HG02610 (cell line): ENCODE measurements at regions not wholly inside any gene's neighbourhood (a gene's known extent, or its start where the extent isn't known, plus 50 kb on each side); places are given as distances from the start of the nearest gene placed in this dataset.
"Not testable (repeated sequence)": the region's sequence is repeated elsewhere in the genome, so short reads cannot be mapped to it uniquely, and the experiment has no call there.

Source experiments
- ATAC-seq: cut with Tn5 transposase; IDR thresholded peaks from one replicate; pipeline ENCODE4 v1.9.1; 2021; ENCODE audit warnings: mild to moderate bottlenecking, moderate library complexity; ENCODE audit not compliant: unreplicated experiment

- no peak for ATAC-seq
These were observed 511.9 kb downstream of the HAPSTR1 start for GRCh38 chr16:9603316-9603715.

GRCh38 chr16:9607515-9608230 lies 516.2 kb downstream of the HAPSTR1 start:
- no peak for ATAC-seq

GRCh38 chr16:9610727-9611126 lies 519.3 kb downstream of the HAPSTR1 start:
- ATAC-seq = no peak

GRCh38 chr16:9612267-9612666 lies 520.8 kb downstream of the HAPSTR1 start:
- no peak for ATAC-seq

DNA sequence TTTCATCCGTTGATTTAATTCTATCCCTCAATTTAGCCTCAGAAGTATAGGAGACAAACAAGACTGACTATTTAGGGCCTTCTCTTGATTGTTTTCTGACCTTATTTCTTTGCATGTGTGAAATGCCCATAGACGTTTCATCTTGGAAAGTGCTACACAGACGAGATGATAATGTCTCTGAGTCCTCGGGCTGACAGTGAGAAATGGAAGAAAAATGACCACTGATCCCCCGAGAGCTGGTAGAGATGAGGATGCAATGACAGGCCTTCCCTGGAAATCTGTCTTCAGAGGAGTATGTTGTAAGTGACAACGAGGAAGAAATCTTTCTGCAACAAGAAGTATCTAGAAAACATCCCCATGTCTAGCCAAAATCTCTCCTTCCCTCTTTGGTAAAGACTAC lies 522.9 kb downstream of the HAPSTR1 start:
- ATAC-seq = no peak

- no peak for ATAC-seq
These were observed 530.8 kb downstream of the HAPSTR1 start for GRCh38 chr16:9622268-9622667.

DNA sequence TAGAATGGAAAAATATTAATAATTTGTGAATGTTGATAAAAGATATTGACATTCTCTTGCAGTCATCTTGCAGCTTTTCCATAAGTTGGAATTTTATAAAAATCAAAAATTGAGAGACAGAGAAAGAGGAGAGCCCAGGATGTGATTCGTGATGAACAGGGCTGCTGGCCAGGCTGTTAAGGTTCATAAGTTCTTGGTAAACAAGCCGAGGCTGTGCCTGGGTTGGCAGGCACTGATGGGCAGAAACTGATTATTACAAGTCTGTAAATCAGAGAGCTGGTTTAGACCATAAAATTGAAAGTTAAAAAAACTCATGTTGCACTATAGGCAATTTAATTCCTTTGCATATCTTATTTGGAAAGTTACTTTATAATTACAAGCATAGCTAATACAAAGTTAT lies 533.7 kb downstream of the HAPSTR1 start:
- ATAC-seq = no peak

DNA sequence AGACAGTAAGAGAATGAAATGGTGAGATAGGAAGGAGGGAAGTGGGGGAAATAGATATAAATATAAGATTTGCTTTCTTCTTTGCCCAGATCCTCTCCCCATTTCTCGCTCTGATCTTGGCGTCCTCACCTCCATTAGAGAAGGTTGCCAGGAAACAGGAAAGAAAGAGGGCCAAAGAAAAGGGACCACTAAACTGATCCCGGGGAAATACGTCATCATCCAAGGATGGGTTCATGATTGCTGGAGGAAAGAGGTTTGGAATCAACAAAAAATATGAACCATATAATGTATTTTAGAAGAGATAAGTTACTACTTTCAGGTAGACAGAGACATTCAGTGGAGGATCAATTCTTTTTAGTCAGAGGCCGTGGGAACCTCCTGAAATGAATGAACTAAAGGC lies 536.0 kb downstream of the HAPSTR1 start:
- ATAC-seq = no peak

- ATAC-seq = no peak
These were observed 538.7 kb downstream of the HAPSTR1 start for GRCh38 chr16:9630119-9630518.

DNA sequence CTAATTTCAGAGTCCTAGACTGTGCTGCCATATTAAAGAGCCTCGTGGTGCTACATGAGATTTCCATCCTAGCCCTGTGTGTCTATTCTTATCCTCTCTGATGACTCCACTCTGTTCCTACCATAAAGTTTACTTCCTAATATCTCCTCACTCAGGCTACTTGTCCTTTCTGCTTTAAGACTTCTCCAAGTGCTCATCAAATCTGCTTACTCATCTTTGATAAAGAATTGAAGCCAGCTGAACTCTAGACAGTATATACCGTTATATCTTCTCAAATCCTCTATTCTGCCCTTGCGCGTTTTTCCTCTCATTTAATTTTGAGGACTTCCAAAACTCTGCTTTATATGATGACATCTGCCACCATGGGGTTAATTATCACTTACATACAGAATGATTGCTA lies 539.5 kb downstream of the HAPSTR1 start:
- no peak for ATAC-seq

DNA sequence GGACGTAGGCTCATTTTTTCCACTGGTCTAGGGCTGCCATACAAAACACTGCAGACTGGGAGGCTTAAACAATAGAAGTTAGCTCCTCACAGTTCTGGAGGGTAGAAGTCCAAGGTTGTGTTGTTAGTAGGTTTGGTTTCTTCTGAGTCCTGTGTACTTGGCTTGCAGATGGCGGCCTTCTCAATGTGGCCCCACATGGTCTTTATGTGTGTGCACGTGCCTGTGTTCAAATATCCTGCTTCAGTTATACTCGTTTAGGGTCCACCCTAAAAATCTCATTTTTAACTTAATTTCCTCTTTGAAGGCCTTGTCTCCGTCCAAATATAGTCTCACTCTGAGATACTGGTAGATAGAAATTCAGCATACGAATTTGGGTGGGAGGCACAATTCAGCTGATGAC lies 542.4 kb downstream of the HAPSTR1 start:
- no peak for ATAC-seq

- ATAC-seq = not testable (repeated sequence)
These were observed 543.8 kb downstream of the HAPSTR1 start for GRCh38 chr16:9635150-9635720.

GRCh38 chr16:9644258-9644657 lies 538.0 kb downstream of the GRIN2A start:
- ATAC-seq = no peak

DNA sequence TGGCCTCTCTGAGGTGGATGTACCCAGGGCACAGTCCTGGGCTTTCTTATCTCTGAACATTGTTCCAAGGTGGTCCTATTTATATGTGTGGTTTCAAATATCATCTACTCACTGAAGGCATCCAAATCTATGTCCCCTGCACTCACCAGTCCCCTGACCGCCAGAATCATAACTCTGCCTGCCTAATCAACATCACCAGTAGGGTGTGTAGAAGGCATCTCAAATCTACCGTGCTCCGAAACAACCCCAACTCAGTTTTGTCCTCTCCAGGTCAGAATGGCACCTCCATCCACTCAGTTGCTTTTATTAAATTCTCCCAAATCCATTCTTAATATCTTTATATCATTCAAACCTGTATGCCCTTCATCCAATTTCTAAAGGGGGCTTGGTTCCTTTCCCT lies 536.3 kb downstream of the GRIN2A start:
- ATAC-seq = no peak

DNA sequence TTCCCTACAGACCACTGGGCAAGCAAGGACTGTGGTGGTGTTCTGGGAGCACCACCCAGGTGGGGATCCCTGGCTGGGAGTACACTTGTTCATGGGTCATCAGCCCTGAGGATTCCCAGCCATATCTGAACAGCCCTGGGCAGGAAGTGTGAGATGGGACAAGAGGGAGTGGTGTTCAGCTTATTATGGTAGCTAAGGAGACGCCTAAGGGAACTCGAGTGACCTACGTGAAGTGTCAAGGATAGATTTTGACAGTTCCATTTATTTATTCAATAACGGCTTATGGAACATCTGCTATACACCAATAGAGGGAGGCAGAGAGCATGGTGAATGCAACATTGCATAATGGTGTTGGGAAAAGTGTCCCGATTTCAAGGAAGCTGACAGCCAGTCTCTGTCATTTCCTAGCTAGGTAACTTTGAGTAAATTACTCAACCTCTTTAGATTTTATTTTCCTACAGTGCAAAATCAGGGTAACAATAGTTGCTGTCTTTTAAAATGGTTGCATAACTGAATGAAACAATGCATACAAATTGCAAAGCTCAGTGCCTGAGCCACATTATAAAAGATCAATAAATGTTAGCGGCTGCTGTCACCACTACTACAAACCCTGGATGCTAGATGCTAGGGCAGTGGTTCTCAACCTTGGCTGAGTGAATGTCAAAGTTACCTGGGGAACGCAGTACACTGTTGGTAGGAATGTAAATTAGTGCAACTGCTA lies 534.1 kb downstream of the GRIN2A start:
- no peak for ATAC-seq

GRCh38 chr16:9650284-9650683 lies 531.9 kb downstream of the GRIN2A start:
- ATAC-seq = no peak

DNA sequence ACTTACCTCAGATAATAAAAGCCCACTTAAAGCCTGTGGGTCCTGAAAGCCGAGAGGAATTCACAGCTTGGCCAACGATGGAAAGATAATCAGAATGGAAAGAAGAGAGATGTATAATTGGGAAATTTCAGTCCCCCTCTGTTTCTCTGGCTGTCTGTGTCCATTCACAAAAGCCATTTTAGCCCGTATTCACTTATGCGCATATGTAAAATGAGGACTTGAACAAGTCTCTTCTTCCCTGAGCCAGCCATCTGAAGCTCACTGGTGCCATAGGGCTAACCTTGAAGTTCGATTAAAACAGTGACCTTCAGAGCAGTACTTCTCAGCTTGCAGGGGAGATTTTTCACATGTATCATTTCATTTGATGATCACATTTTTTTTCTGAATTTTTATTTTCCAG lies 527.2 kb downstream of the GRIN2A start:
- no peak for ATAC-seq

- ATAC-seq = no peak
These were observed 524.6 kb downstream of the GRIN2A start for GRCh38 chr16:9657641-9658040.

GRCh38 chr16:9658164-9658563 lies 524.1 kb downstream of the GRIN2A start:
- no peak for ATAC-seq

DNA sequence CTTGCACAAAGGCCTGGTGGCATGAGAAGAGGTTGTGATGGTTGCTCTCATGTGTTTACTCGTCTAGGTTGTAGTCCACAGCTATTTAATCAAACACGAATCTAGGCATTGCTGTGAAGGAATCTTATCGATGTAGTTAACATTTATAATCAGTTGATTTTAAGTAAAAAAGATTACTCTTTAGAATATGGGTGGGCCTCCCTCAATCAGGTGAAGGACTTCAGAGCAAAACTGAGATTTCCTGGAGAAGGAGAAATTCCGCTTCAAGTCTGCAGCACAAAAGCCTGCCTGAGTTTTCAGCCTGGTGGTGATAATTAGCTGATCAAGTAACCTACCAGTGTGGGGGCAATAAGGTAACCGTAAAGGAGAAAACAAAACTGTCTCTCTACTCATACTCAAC lies 523.6 kb downstream of the GRIN2A start:
- no peak for ATAC-seq

GRCh38 chr16:9660898-9661297 lies 521.3 kb downstream of the GRIN2A start:
- no peak for ATAC-seq

DNA sequence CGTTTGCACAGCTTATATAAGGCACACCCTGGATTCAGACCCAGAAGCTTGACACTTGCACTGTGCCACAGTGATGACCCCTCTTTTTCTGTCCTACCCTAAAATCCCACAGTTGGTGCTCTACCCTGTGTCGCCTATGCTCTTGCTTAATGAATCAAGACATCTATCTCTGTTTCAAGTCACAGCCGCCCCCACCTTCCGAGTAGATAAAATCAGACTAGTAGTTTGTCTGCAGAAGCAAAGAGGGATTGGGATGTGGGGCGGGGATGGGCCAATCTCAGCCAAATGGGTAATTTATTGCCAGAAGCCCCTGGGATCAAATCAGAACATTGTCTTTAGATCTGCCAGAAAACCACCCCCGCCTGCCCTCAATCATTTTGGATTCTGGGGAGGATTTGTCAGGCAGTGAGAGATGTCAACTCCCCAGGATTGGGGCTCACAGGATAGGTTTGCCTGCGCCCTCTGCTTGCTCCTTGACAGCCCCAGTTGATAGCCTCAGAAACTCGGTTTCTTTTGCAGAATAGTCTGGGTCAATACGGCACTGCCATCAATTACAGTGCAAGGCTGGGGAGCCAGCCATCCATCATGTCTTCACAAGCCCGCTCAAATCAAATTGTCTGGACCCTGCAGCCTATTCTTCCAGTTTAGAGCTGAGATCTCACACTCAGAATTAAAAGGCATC lies 520.8 kb downstream of the GRIN2A start:
- no peak for ATAC-seq
